CD14-positive monocyte (primary cell): ENCODE measurements at regions not wholly inside any gene's neighbourhood (a gene's known extent, or its start where the extent isn't known, plus 50 kb on each side); places are given as distances from the start of the nearest gene placed in this dataset.

Source experiments
- DNase-seq, 3 donors: peaks; one replicate each; pipeline ENCODE4 v3.0.0-alpha.2; 2011 to 2022
- H2AFZ ChIP-seq: 2 replicates; pipeline ENCODE4 v1.6.0; 2012; ENCODE audit warnings: mild to moderate bottlenecking, low read depth, low read length, inconsistent platforms; ENCODE audit not compliant: insufficient read depth, poor library complexity, severe bottlenecking
- H3K27ac ChIP-seq, 2 donors: 1 replicate in 1 of 2; 2 replicates in 1 of 2; pipeline ENCODE4 v1.5.1; 2012 to 2013; ENCODE audit warnings: low read length in 2 of 2, control low read depth in 1 of 2, inconsistent platforms in 1 of 2, low read depth in 1 of 2, mild to moderate bottlenecking in 1 of 2
- H3K27me3 ChIP-seq, 2 donors: one replicate each; pipeline versions ENCODE4 v1.6.0 to v1.6.1; 2011 to 2013; ENCODE audit warnings: low read length in 2 of 2; ENCODE audit not compliant: control insufficient read depth in 2 of 2, insufficient read depth in 2 of 2
- H3K36me3 ChIP-seq, 2 donors: replicated peaks in 1 of 2; 1 replicate in 1 of 2; 2 replicates in 1 of 2; pipeline versions ENCODE4 v1.5.1 to v1.6.1; 2012 to 2013; ENCODE audit warnings: low read length in 2 of 2, control low read depth in 1 of 2, inconsistent platforms in 1 of 2, mild to moderate bottlenecking in 1 of 2; ENCODE audit not compliant: insufficient read depth in 2 of 2, control insufficient read depth in 1 of 2
- H3K4me1 ChIP-seq, 2 donors: 1 replicate in 1 of 2; 2 replicates in 1 of 2; pipeline versions ENCODE4 v1.5.1 to v1.6.1; 2012 to 2013; ENCODE audit warnings: low read length in 2 of 2, control low read depth in 1 of 2, inconsistent platforms in 1 of 2, mild to moderate bottlenecking in 1 of 2, moderate library complexity in 1 of 2; ENCODE audit not compliant: insufficient read depth in 2 of 2, control insufficient read depth in 1 of 2
- H3K4me2 ChIP-seq: replicated peaks from 2 replicates; pipeline ENCODE3; 2012; ENCODE audit warnings: low read length, moderate library complexity, mild to moderate bottlenecking; ENCODE audit not compliant: poor library complexity, severe bottlenecking; ENCODE audit errors: extremely low read depth
- H3K4me3 ChIP-seq, 3 experiments: fragments of 200-600 bp in 1 of 3; sonication (generic) in 1 of 3; replicated peaks in 1 of 3; 1 replicate in 2 of 3; 2 replicates in 1 of 3; pipeline ENCODE4 v1.5.1; 2011 to 2013; ENCODE audit warnings: low read length in 3 of 3, mild to moderate bottlenecking in 3 of 3, control low read depth in 2 of 3, low read depth in 2 of 3, inconsistent platforms in 1 of 3, moderate library complexity in 1 of 3
- H3K79me2 ChIP-seq: 2 replicates; pipeline ENCODE4 v1.6.0; 2012; ENCODE audit warnings: mild to moderate bottlenecking, control low read depth, inconsistent platforms, low read length, moderate library complexity; ENCODE audit not compliant: insufficient read depth
- H3K9ac ChIP-seq: 2 replicates; pipeline ENCODE4 v1.6.0; 2017; ENCODE audit warnings: low read length, mild to moderate bottlenecking; ENCODE audit not compliant: insufficient read depth, poor library complexity, severe bottlenecking
- H3K9me3 ChIP-seq, 2 donors: replicated peaks in 1 of 2; 1 replicate in 1 of 2; 2 replicates in 1 of 2; pipeline versions ENCODE4 v1.5.1 to v1.6.1; 2012 to 2013; ENCODE audit warnings: low read length in 2 of 2, control low read depth in 1 of 2; ENCODE audit not compliant: control insufficient read depth in 1 of 2, insufficient read depth in 1 of 2
- H4K20me1 ChIP-seq: 2 replicates; pipeline ENCODE4 v1.6.0; 2012; ENCODE audit warnings: mild to moderate bottlenecking, low read length, control low read depth, moderate library complexity; ENCODE audit not compliant: insufficient read depth
- H3K27ac Mint-ChIP-seq, 7 donors: one replicate each; pipeline ENCODE4 v1.8.0; 2020; ENCODE audit warnings: mild to moderate bottlenecking in 7 of 7, mixed read lengths in 7 of 7, moderate library complexity in 6 of 7, inconsistent platforms in 2 of 7
- H3K27me3 Mint-ChIP-seq, 3 donors: one replicate each; pipeline ENCODE4 v1.8.0; 2021 to 2022; ENCODE audit warnings: low read depth in 3 of 3, mild to moderate bottlenecking in 3 of 3, mixed read lengths in 3 of 3, moderate library complexity in 3 of 3, inconsistent platforms in 1 of 3
- H3K36me3 Mint-ChIP-seq, 2 donors: one replicate each; pipeline ENCODE4 v1.8.0; 2020; ENCODE audit warnings: mixed read lengths in 2 of 2, inconsistent platforms in 1 of 2, mild to moderate bottlenecking in 1 of 2
- H3K4me1 Mint-ChIP-seq: one replicate; pipeline ENCODE4 v1.8.0; 2020; ENCODE audit warnings: mild to moderate bottlenecking, mixed read lengths
- H3K4me3 Mint-ChIP-seq, 2 donors: one replicate each; pipeline ENCODE4 v1.8.0; 2020; ENCODE audit warnings: mild to moderate bottlenecking in 2 of 2, mixed read lengths in 2 of 2, moderate library complexity in 1 of 2
- H3K9me3 Mint-ChIP-seq, 7 donors: one replicate each; pipeline ENCODE4 v1.8.0; 2020 to 2022; ENCODE audit warnings: mixed read lengths in 7 of 7, mild to moderate bottlenecking in 6 of 7, moderate library complexity in 6 of 7, inconsistent platforms in 2 of 7
- CTCF ChIP-seq: fragments of 200-600 bp; IDR thresholded peaks from one replicate; pipeline ENCODE4 v1.8.0; 2022; ENCODE audit warnings: antibody characterized with exemption, mild to moderate bottlenecking
- WGBS: methylation state at CpG from one replicate; pipeline ENCODE4 v1.1.5; 2013; ENCODE audit warnings: missing lambda C conversion rate; ENCODE audit not compliant: insufficient coverage; 5-methylcytosine and 5-hydroxymethylcytosine counted together
- intact Hi-C, 2 donors: fragments of 100-400 bp; cut with micrococcal nuclease; formaldehyde crosslinking; loops; one replicate each; pipeline versions ENCODE4 v1.15.0 to v1.15.1; 2023

- peaks cover 0 to 4% (median 0%) of the 10 kb centered on the region in 3 donors for H3K27me3 Mint-ChIP-seq
- Histone ChIP-seq H3K9ac (no peak overlapping the region), H3K4me2 (no peak overlapping the region), H4K20me1 (no peaks in the 10 kb centered on the region), H3K36me3 (no peaks in the 10 kb centered on the region), H3K79me2 (no peaks in the 10 kb centered on the region), H3K27ac (no peak overlapping the region), H3K9me3 (no peaks in the 10 kb centered on the region), H3K4me1 (no peaks in the 10 kb centered on the region), H3K27me3 (no peaks in the 10 kb centered on the region), H2AFZ (peak overlapping the region; percentile 53), H3K4me3 (no peak overlapping the region)
- no peak for TF ChIP-seq CTCF
- H3K27ac Mint-ChIP-seq: no peak overlapping the region
- no peak overlapping the region for H3K4me3 Mint-ChIP-seq
- intact Hi-C loops: loop anchor here in 1 of 2 donors (10.0 kb wide), 1 partner anchor 527 kb away; no protein-coding TSS in a partner anchor
- H3K36me3 Mint-ChIP-seq: no peaks in the 10 kb centered on the region
- peaks cover 17% of the 10 kb centered on the region for H3K4me1 Mint-ChIP-seq
- no peak for DNase-seq
- WGBS: 91% methylated on average over 2 of the region's 3 CpGs
- peaks cover 0 to 8% (median 4%) of the 10 kb centered on the region in 7 donors for H3K9me3 Mint-ChIP-seq
Measured at GRCh38 chr12:65557438-65558181, 266.7 kb upstream of the HMGA2 start.

GRCh38 chr12:65560286-65560685 lies 264.0 kb upstream of the HMGA2 start:
- Histone ChIP-seq H3K27ac (no peak overlapping the region), H3K4me2 (no peak overlapping the region), H3K79me2 (no peaks in the 10 kb centered on the region), H3K4me3 (no peak overlapping the region), H3K9ac (no peak overlapping the region), H4K20me1 (no peaks in the 10 kb centered on the region), H3K27me3 (no peaks in the 10 kb centered on the region), H3K36me3 (no peaks in the 10 kb centered on the region), H3K9me3 (no peaks in the 10 kb centered on the region), H2AFZ (no peak overlapping the region), H3K4me1 (no peaks in the 10 kb centered on the region)
- Mint-ChIP-seq H3K27me3 (peaks cover 0 to 4% (median 1%) of the 10 kb centered on the region in 3 donors), H3K36me3 (no peaks in the 10 kb centered on the region), H3K9me3 (peaks cover 0 to 7% (median 2%) of the 10 kb centered on the region in 7 donors), H3K27ac (no peak overlapping the region), H3K4me1 (peaks cover 17% of the 10 kb centered on the region), H3K4me3 (no peak overlapping the region)
- intact Hi-C loops: no loop called here
- no peak for TF ChIP-seq CTCF
- no CpG with 5 or more reads among the region's 2 CpGs for WGBS
- no peak for DNase-seq
